DMS 273 (cell line): ENCODE measurements at regions not wholly inside any gene's neighbourhood (a gene's known extent, or its start where the extent isn't known, plus 50 kb on each side); places are given as distances from the start of the nearest gene placed in this dataset.

Experiments
- DNase-seq: peaks from one replicate; lab custom pipeline; 2025; ENCODE audit not compliant: unreplicated experiment; lab: John Stamatoyannopoulos, UW

- DNase-seq = no peak
Measured at GRCh38 chrX:45353456-45353855, 152.8 kb upstream of the DIPK2B start.

GRCh38 chrX:45352611-45353010 lies 151.9 kb upstream of the DIPK2B start:
- no peak for DNase-seq

DNA sequence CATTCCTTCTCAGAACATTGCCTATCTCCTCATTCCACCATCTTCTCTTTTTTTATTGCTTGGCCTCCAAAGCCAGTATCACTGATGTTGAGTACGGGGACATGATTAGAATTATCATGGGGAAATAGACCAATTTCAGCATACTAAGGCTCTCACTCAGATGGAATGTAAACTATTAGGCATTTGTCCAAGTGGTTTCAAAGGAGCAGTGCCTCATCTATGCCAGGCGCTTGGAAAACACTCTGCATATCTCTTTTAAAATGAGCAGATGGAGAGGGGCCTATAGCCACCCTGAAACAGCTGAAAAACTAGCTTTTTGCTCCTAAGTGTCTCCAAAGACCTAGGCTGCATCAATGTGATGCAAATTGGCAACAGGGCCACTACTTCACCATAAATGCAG lies 150.8 kb upstream of the DIPK2B start:
- DNase-seq = no peak

DNA sequence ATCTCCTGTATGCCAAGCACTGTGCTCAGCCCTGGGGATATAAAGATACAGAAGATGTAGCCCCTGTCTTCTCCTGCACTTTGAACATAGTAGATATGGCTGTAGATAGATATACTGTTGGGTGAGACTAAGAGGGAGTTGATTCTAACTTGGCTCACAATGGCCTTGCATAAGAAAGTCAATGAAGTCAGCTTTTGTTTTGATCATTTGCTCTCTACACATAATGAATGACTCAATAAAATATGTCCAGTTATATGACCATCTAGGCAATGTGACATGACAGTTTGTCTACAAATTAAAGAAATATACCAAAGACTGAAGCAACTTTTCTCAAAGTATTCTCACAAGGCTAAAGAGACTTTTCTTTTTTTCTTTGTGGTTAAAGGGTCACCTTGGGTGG lies 147.6 kb upstream of the DIPK2B start:
- DNase-seq = no peak

- no peak for DNase-seq
Measured at GRCh38 chrX:45347877-45348276, 147.2 kb upstream of the DIPK2B start.

- no peak for DNase-seq
Measured at GRCh38 chrX:45344594-45344993, 143.9 kb upstream of the DIPK2B start.

DNA sequence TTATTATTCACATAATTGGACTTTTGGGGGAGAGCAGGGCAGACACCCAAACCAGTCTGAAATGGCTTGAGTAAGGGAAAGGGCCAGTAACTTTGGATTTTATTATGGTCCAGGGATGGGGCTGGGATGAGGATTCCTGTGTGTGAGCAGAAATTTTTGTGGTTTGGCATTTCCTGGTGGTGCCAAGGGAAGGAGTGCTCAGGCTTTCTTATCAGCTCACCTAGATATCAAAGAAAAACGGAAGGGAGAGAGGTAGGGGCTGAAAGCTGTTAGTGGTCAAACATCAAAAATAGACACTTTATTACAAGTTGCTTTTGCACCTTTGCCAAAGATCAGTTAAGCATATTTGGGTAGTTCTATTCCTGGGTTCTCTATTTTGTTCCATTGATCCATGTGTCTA lies 128.5 kb upstream of the DIPK2B start:
- no peak for DNase-seq

DNA sequence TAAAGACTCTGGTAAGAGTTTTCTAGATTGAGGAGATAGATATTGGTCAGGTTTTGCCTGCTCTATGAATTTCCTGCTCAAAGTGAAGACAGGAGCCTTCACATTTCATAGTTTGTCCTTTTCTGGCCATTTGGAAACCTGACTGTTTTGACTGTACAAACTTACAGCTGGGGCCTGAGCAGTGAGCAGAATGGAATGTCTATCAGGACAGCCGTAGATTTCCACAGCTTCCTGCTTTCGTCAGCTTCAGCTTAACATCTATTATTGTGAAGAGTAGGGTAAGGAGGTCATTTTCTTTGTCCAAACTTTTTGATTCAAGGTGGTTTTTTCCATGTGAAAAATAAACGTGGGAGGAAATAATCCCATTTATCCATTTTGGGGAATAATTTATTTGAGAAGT lies 124.3 kb upstream of the DIPK2B start:
- DNase-seq = no peak

- no peak for DNase-seq
Measured at GRCh38 chrX:45323387-45323786, 122.7 kb upstream of the DIPK2B start.

GRCh38 chrX:45322820-45323219 lies 122.1 kb upstream of the DIPK2B start:
- DNase-seq = no peak

DNA sequence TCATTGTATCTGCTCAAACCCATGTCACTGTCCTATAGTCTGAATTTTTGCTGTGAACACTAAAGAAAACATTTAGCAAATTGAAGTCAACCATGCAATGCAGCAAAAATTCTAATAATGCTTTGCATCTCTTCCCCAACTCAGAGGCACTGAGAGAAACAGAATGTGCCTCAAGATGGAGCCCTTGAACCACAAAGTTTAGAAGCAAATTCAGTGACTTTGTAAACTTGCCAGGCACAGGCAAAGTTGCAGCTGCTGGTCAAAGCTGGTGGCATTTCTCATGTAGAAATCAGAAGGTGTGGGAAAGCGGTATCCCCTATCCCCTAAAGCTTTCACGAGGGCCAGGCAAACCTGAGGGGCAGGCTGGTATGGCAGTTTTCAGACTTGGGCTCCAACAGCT lies 121.7 kb upstream of the DIPK2B start:
- DNase-seq = peak; percentile 34

- DNase-seq = no peak
Measured at GRCh38 chrX:45320191-45320590, 119.5 kb upstream of the DIPK2B start.

DNA sequence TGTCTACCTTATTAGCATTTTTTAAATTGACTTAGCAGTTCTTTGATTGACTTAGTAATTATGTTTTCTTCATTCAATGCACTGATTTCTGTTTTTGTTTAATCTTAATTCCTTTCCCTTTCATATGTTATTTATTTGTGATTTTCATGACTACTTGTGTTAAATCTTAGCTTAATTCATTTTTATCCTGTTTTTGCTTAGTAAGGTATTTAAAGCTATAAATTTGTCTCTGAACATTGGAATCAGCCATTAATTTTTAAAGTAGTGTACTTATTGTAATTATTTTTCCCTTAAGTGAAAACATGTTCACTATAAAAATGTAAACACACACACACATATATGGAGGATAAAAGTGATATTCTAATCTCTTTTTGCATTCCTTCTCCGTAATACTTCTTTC lies 109.1 kb upstream of the DIPK2B start:
- no peak for DNase-seq

GRCh38 chrX:45309096-45309495 lies 108.4 kb upstream of the DIPK2B start:
- DNase-seq = no peak

DNA sequence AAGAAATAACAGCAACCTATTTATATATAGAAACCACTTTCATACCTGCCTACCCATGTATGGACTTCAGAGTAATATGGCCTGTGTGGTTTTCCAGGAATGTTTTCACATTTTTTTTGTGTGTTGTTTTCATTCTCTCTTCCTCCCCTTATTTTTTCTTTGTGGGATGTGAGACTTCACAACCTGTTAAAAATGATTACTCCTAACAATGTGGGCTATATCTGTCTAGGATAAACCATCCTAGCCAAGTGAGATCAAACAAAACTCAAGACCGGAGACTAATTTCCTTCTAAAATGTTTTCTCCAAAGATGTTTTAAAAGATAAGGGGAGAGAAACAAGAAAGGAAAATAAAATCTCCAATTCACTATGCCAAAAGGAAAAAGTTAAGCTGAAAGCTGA lies 106.1 kb upstream of the DIPK2B start:
- no peak for DNase-seq

GRCh38 chrX:45300638-45301037 lies 100.0 kb upstream of the DIPK2B start:
- no peak for DNase-seq

DNA sequence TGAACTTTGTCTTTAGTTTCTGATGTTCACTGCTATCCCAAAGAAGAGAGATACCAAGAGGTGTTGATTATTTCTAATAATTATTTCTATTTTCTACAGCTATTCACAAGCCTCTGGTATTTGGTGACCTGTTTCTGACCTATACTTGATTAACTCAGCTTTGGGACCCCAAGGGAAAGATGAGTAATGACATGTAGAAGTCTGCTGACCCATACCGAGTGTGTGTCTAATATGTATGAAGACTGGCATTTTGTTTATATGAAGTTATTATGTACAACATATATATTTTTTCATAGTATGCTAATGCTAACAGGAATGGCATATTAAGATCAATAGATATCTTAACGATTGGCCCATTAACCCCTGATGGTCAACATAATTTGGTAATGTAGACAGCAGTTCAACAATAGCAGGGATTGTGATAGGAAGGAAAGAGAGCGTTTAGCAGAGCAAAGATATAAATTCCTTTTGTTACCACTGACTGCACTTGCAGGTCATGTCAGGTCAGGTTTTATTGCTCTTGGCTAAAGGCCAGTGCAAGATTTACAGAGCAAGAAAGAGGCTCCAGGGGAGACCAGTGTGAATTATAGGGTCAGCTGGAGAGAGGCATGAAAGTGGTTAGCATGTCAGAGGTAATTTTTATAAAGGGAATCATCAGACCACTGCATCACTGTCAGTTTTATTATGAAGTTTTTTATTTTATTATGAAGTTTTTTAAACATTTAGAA lies 94.7 kb upstream of the DIPK2B start:
- peak; percentile 46 for DNase-seq

DNA sequence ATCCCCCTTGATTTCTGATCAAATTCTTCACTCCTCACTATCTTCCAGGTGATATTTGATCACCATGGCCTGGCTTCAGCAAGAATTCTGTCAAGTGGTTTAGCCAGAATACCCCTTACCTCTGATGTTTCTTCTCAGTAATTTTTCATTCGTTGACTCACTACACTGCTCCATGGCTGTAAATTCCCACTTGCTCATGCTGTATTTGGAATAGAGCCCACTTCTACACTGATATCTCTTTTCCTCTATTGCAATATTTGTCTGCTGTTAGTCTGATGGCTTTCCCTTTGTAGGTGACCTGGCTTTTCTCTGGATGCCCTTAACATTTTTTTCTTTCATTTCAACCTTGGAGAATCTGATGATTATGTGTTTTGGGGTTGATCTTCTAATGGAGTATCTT lies 73.9 kb upstream of the DIPK2B start:
- no peak for DNase-seq

DNA sequence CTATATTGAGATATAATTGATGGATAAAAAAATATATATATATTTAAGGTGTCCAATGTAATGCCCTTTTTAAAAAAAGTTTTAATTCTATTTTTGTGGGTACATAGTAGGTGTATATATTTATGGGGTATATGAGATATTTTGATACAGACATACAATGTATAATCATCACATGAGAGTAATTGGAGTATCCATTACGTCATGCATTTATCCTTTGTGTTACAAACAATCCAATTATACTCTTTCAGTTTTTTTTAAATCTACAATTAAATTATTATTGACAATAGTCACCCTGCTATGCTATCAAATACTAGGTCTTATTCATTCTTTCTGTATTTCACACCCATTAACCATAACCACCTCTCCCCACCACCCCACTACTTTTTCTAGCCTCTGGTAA lies 66.3 kb upstream of the DIPK2B start:
- no peak for DNase-seq

GRCh38 chrX:45266456-45266855 lies 65.8 kb upstream of the DIPK2B start:
- DNase-seq = no peak

- DNase-seq = no peak
Measured at GRCh38 chrX:45264865-45265264, 64.2 kb upstream of the DIPK2B start.

- no peak for DNase-seq
Measured at GRCh38 chrX:45261471-45261870, 60.8 kb upstream of the DIPK2B start.

- no peak for DNase-seq
Measured at GRCh38 chrX:45261005-45261404, 60.3 kb upstream of the DIPK2B start.
